CD14-positive monocyte (primary cell): ENCODE measurements at regions not wholly inside any gene's neighbourhood (a gene's known extent, or its start where the extent isn't known, plus 50 kb on each side); places are given as distances from the start of the nearest gene placed in this dataset.

Experiments
- DNase-seq, 3 donors: peaks; one replicate each; pipeline ENCODE4 v3.0.0-alpha.2; 2011 to 2022
- H2AFZ ChIP-seq: 2 replicates; pipeline ENCODE4 v1.6.0; 2012; ENCODE audit warnings: mild to moderate bottlenecking, low read depth, low read length, inconsistent platforms; ENCODE audit not compliant: insufficient read depth, poor library complexity, severe bottlenecking
- H3K27ac ChIP-seq, 2 donors: 1 replicate in 1 of 2; 2 replicates in 1 of 2; pipeline ENCODE4 v1.5.1; 2012 to 2013; ENCODE audit warnings: low read length in 2 of 2, control low read depth in 1 of 2, inconsistent platforms in 1 of 2, low read depth in 1 of 2, mild to moderate bottlenecking in 1 of 2
- H3K27me3 ChIP-seq, 2 donors: one replicate each; pipeline versions ENCODE4 v1.6.0 to v1.6.1; 2011 to 2013; ENCODE audit warnings: low read length in 2 of 2; ENCODE audit not compliant: control insufficient read depth in 2 of 2, insufficient read depth in 2 of 2
- H3K36me3 ChIP-seq, 2 donors: replicated peaks in 1 of 2; 1 replicate in 1 of 2; 2 replicates in 1 of 2; pipeline versions ENCODE4 v1.5.1 to v1.6.1; 2012 to 2013; ENCODE audit warnings: low read length in 2 of 2, control low read depth in 1 of 2, inconsistent platforms in 1 of 2, mild to moderate bottlenecking in 1 of 2; ENCODE audit not compliant: insufficient read depth in 2 of 2, control insufficient read depth in 1 of 2
- H3K4me1 ChIP-seq, 2 donors: 1 replicate in 1 of 2; 2 replicates in 1 of 2; pipeline versions ENCODE4 v1.5.1 to v1.6.1; 2012 to 2013; ENCODE audit warnings: low read length in 2 of 2, control low read depth in 1 of 2, inconsistent platforms in 1 of 2, mild to moderate bottlenecking in 1 of 2, moderate library complexity in 1 of 2; ENCODE audit not compliant: insufficient read depth in 2 of 2, control insufficient read depth in 1 of 2
- H3K4me2 ChIP-seq: replicated peaks from 2 replicates; pipeline ENCODE3; 2012; ENCODE audit warnings: low read length, moderate library complexity, mild to moderate bottlenecking; ENCODE audit not compliant: poor library complexity, severe bottlenecking; ENCODE audit errors: extremely low read depth
- H3K4me3 ChIP-seq, 3 experiments: fragments of 200-600 bp in 1 of 3; sonication (generic) in 1 of 3; replicated peaks in 1 of 3; 1 replicate in 2 of 3; 2 replicates in 1 of 3; pipeline ENCODE4 v1.5.1; 2011 to 2013; ENCODE audit warnings: low read length in 3 of 3, mild to moderate bottlenecking in 3 of 3, control low read depth in 2 of 3, low read depth in 2 of 3, inconsistent platforms in 1 of 3, moderate library complexity in 1 of 3
- H3K79me2 ChIP-seq: 2 replicates; pipeline ENCODE4 v1.6.0; 2012; ENCODE audit warnings: mild to moderate bottlenecking, control low read depth, inconsistent platforms, low read length, moderate library complexity; ENCODE audit not compliant: insufficient read depth
- H3K9ac ChIP-seq: 2 replicates; pipeline ENCODE4 v1.6.0; 2017; ENCODE audit warnings: low read length, mild to moderate bottlenecking; ENCODE audit not compliant: insufficient read depth, poor library complexity, severe bottlenecking
- H3K9me3 ChIP-seq, 2 donors: replicated peaks in 1 of 2; 1 replicate in 1 of 2; 2 replicates in 1 of 2; pipeline versions ENCODE4 v1.5.1 to v1.6.1; 2012 to 2013; ENCODE audit warnings: low read length in 2 of 2, control low read depth in 1 of 2; ENCODE audit not compliant: control insufficient read depth in 1 of 2, insufficient read depth in 1 of 2
- H4K20me1 ChIP-seq: 2 replicates; pipeline ENCODE4 v1.6.0; 2012; ENCODE audit warnings: mild to moderate bottlenecking, low read length, control low read depth, moderate library complexity; ENCODE audit not compliant: insufficient read depth
- H3K27ac Mint-ChIP-seq, 7 donors: one replicate each; pipeline ENCODE4 v1.8.0; 2020; ENCODE audit warnings: mild to moderate bottlenecking in 7 of 7, mixed read lengths in 7 of 7, moderate library complexity in 6 of 7, inconsistent platforms in 2 of 7
- H3K27me3 Mint-ChIP-seq, 3 donors: one replicate each; pipeline ENCODE4 v1.8.0; 2021 to 2022; ENCODE audit warnings: low read depth in 3 of 3, mild to moderate bottlenecking in 3 of 3, mixed read lengths in 3 of 3, moderate library complexity in 3 of 3, inconsistent platforms in 1 of 3
- H3K36me3 Mint-ChIP-seq, 2 donors: one replicate each; pipeline ENCODE4 v1.8.0; 2020; ENCODE audit warnings: mixed read lengths in 2 of 2, inconsistent platforms in 1 of 2, mild to moderate bottlenecking in 1 of 2
- H3K4me1 Mint-ChIP-seq: one replicate; pipeline ENCODE4 v1.8.0; 2020; ENCODE audit warnings: mild to moderate bottlenecking, mixed read lengths
- H3K4me3 Mint-ChIP-seq, 2 donors: one replicate each; pipeline ENCODE4 v1.8.0; 2020; ENCODE audit warnings: mild to moderate bottlenecking in 2 of 2, mixed read lengths in 2 of 2, moderate library complexity in 1 of 2
- H3K9me3 Mint-ChIP-seq, 7 donors: one replicate each; pipeline ENCODE4 v1.8.0; 2020 to 2022; ENCODE audit warnings: mixed read lengths in 7 of 7, mild to moderate bottlenecking in 6 of 7, moderate library complexity in 6 of 7, inconsistent platforms in 2 of 7
- WGBS: methylation state at CpG from one replicate; pipeline ENCODE4 v1.1.5; 2013; ENCODE audit warnings: missing lambda C conversion rate; ENCODE audit not compliant: insufficient coverage; 5-methylcytosine and 5-hydroxymethylcytosine counted together
- intact Hi-C, 2 donors: fragments of 100-400 bp; cut with micrococcal nuclease; formaldehyde crosslinking; loops; one replicate each; pipeline versions ENCODE4 v1.15.0 to v1.15.1; 2023
- TF ChIP-seq, protein P1 (sequence below): fragments of 200-600 bp; IDR thresholded peaks from one replicate; pipeline ENCODE4 v1.8.0; 2022; ENCODE audit warnings: antibody characterized with exemption, mild to moderate bottlenecking

DNA sequence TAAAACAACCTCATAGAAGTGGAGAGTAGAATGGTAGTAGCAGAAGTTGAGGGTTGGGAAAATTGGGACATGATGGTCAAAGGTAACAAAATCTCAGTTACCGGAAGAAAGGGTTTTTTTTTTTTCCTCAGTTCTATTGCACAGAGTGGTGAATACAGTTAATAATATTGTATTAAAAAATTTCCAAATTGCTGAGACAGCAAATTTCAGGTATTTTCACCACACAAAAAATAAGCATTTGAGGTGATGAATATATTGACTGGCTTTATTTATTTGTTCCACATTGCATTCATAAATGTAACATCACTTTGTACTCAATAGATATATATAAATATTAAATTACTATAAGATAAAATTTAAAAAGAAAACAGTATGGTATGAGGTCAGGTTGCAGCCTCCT is 373.8 kb downstream of the ETV1 start:
- H3K36me3 ChIP-seq = no peaks in the 10 kb centered on the region
- Mint-ChIP-seq H3K4me3 (no peak overlapping the region), H3K36me3 (no peaks in the 10 kb centered on the region), H3K27me3 (no peaks in the 10 kb centered on the region), H3K4me1 (no peaks in the 10 kb centered on the region), H3K9me3 (peaks cover 0 to 6% (median 2%) of the 10 kb centered on the region in 7 donors), H3K27ac (no peak overlapping the region)
- no peaks in the 10 kb centered on the region for H3K27me3 ChIP-seq
- no peak overlapping the region for H3K9ac ChIP-seq
- H3K4me3 ChIP-seq = no peak overlapping the region
- H2AFZ ChIP-seq = no peak overlapping the region
- no peaks in the 10 kb centered on the region for H3K79me2 ChIP-seq
- H3K9me3 ChIP-seq = peaks cover 6 to 13% of the 10 kb centered on the region in 2 donors
- DNase-seq = no peak
- no peaks in the 10 kb centered on the region for H3K4me1 ChIP-seq
- no CpG with 5 or more reads among the region's 1 CpG for WGBS
- H3K4me2 ChIP-seq = no peak overlapping the region
- intact Hi-C loops = no loop called here
- H4K20me1 ChIP-seq = no peaks in the 10 kb centered on the region
- TF ChIP-seq, protein P1, sequence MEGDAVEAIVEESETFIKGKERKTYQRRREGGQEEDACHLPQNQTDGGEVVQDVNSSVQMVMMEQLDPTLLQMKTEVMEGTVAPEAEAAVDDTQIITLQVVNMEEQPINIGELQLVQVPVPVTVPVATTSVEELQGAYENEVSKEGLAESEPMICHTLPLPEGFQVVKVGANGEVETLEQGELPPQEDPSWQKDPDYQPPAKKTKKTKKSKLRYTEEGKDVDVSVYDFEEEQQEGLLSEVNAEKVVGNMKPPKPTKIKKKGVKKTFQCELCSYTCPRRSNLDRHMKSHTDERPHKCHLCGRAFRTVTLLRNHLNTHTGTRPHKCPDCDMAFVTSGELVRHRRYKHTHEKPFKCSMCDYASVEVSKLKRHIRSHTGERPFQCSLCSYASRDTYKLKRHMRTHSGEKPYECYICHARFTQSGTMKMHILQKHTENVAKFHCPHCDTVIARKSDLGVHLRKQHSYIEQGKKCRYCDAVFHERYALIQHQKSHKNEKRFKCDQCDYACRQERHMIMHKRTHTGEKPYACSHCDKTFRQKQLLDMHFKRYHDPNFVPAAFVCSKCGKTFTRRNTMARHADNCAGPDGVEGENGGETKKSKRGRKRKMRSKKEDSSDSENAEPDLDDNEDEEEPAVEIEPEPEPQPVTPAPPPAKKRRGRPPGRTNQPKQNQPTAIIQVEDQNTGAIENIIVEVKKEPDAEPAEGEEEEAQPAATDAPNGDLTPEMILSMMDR = no peak
- H3K27ac ChIP-seq = no peak overlapping the region

DNA sequence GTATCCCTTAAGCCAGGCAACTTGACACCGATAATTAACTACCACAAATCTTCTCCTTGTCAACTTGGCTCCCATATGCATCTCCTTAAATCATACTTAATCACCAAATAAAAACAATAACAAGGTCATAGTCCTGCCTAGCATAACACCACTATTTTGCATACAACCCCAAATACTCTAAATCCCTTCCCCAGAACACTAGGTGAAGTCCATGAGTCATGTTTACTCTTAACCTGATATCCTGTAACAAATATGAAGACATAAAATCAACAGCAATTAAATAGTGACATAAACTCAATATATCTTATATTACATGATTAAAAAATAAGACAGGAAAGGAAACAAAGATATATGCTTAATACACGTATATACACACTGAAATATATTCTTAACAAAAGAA is 362.0 kb downstream of the ETV1 start:
- Histone ChIP-seq H2AFZ (no peak overlapping the region), H3K9ac (no peak overlapping the region), H3K9me3 (peaks cover 0 to 3% of the 10 kb centered on the region in 2 donors), H3K4me3 (no peak overlapping the region), H3K79me2 (no peaks in the 10 kb centered on the region), H3K27me3 (no peaks in the 10 kb centered on the region), H3K4me2 (no peak overlapping the region), H3K4me1 (no peaks in the 10 kb centered on the region), H4K20me1 (no peaks in the 10 kb centered on the region), H3K27ac (no peak overlapping the region), H3K36me3 (no peaks in the 10 kb centered on the region)
- intact Hi-C loops = no loop called here
- peaks cover 0 to 3% (median under 1%) of the 10 kb centered on the region in 7 donors for H3K9me3 Mint-ChIP-seq
- no peak overlapping the region for H3K4me3 Mint-ChIP-seq
- TF ChIP-seq, protein P1 = no peak
- no peak for DNase-seq
- H3K27ac Mint-ChIP-seq = no peak overlapping the region
- WGBS = 100% methylated on average over 1 of the region's 2 CpGs
- no peaks in the 10 kb centered on the region for H3K36me3 Mint-ChIP-seq
- no peaks in the 10 kb centered on the region for H3K27me3 Mint-ChIP-seq
- no peaks in the 10 kb centered on the region for H3K4me1 Mint-ChIP-seq
